ENCODE measurements at regions not wholly inside any gene's neighbourhood (a gene's known extent, or its start where the extent isn't known, plus 50 kb on each side); places are given as distances from the start of the nearest gene placed in this dataset.

- CTCF ChIA-PET: no interaction called here
Observed at GRCh38 chr10:69732826-69733150, 68.9 kb upstream of the COL13A1 start.

GRCh38 chr10:69733791-69734261 lies 67.9 kb upstream of the COL13A1 start:
- Histone ChIP-seq H3K4me3 (ENCODE audit: low read depth, low read length, poor library complexity, severe bottlenecking) (no peak overlapping the region), H3K9me3 (ENCODE audit: low read depth, low read length, poor library complexity, severe bottlenecking) (no peaks in the 10 kb centered on the region), H3K27me3 (replicated peaks; ENCODE audit: insufficient read depth, low read depth, low read length, poor library complexity) (no peaks in the 10 kb centered on the region), H3K27ac (ENCODE audit: low read depth, low read length, poor library complexity, severe bottlenecking) (no peak overlapping the region), H3K36me3 (ENCODE audit: insufficient read depth, low read length, poor library complexity, severe bottlenecking) (no peaks in the 10 kb centered on the region), H3K4me1 (ENCODE audit: insufficient read depth, low read length, poor library complexity, severe bottlenecking) (no peaks in the 10 kb centered on the region)
- no TSS peak for BruUV-seq (replicated peaks)
- ChIA-PET CTCF (no interaction called here), POLR2A (ENCODE audit: low non-redundant PET) (no interaction called here)
- no peak for DNase-seq (ENCODE audit: low spot score)
- intact Hi-C loops (cut with micrococcal nuclease; ENCODE audit: unreplicated experiment): no loop called here
- no peak for TF ChIP-seq CTCF (conservative IDR thresholded peaks at IDR 0.05; ENCODE audit: low read depth, low read length)
- TF ChIP-seq EZH2 (IDR thresholded peaks at IDR 0.05; ENCODE audit: borderline replicate concordance, low read depth, low read length, poor library complexity, severe bottlenecking): no peak

More at GRCh38 chr10:69732826-69733150, 68.9 kb upstream of the COL13A1 start:
- H3K27ac ChIP-seq (ENCODE audit: low read depth, low read length, poor library complexity, severe bottlenecking): no peak overlapping the region
- no peaks in the 10 kb centered on the region for H3K4me1 ChIP-seq (ENCODE audit: insufficient read depth, low read length, poor library complexity, severe bottlenecking)
- H3K9me3 ChIP-seq (ENCODE audit: low read depth, low read length, poor library complexity, severe bottlenecking): no peaks in the 10 kb centered on the region
- intact Hi-C loops (cut with micrococcal nuclease; ENCODE audit: unreplicated experiment): no loop called here
- no peaks in the 10 kb centered on the region for H3K36me3 ChIP-seq (ENCODE audit: insufficient read depth, low read length, poor library complexity, severe bottlenecking)
- no peak for DNase-seq (ENCODE audit: low spot score)
- H3K4me3 ChIP-seq (ENCODE audit: low read depth, low read length, poor library complexity, severe bottlenecking): no peak overlapping the region
- H3K27me3 ChIP-seq (replicated peaks; ENCODE audit: insufficient read depth, low read depth, low read length, poor library complexity): no peaks in the 10 kb centered on the region
- POLR2A ChIA-PET (ENCODE audit: low non-redundant PET): no interaction called here
- BruUV-seq (replicated peaks): no TSS peak
- TF ChIP-seq EZH2 (IDR thresholded peaks at IDR 0.05; ENCODE audit: borderline replicate concordance, low read depth, low read length, poor library complexity, severe bottlenecking) (no peak), CTCF (conservative IDR thresholded peaks at IDR 0.05; ENCODE audit: low read depth, low read length) (no peak)

GRCh38 chr10:69734416-69734796 lies 67.3 kb upstream of the COL13A1 start:
- TF ChIP-seq EZH2 (IDR thresholded peaks at IDR 0.05; ENCODE audit: borderline replicate concordance, low read depth, low read length, poor library complexity, severe bottlenecking) (no peak), CTCF (conservative IDR thresholded peaks at IDR 0.05; ENCODE audit: low read depth, low read length) (no peak)
- CTCF ChIA-PET: no interaction called here

More at GRCh38 chr10:69734416-69734796, 67.3 kb upstream of the COL13A1 start:
- H3K9me3 ChIP-seq (ENCODE audit: low read depth, low read length, poor library complexity, severe bottlenecking): no peaks in the 10 kb centered on the region
- H3K27ac ChIP-seq (ENCODE audit: low read depth, low read length, poor library complexity, severe bottlenecking): no peak overlapping the region
- no TSS peak for BruUV-seq (replicated peaks)
- DNase-seq (ENCODE audit: low spot score): no peak
- intact Hi-C loops (cut with micrococcal nuclease; ENCODE audit: unreplicated experiment): no loop called here
- POLR2A ChIA-PET (ENCODE audit: low non-redundant PET): no interaction called here
- H3K4me1 ChIP-seq (ENCODE audit: insufficient read depth, low read length, poor library complexity, severe bottlenecking): no peaks in the 10 kb centered on the region
- H3K36me3 ChIP-seq (ENCODE audit: insufficient read depth, low read length, poor library complexity, severe bottlenecking): no peaks in the 10 kb centered on the region
- no peak overlapping the region for H3K4me3 ChIP-seq (ENCODE audit: low read depth, low read length, poor library complexity, severe bottlenecking)
- no peaks in the 10 kb centered on the region for H3K27me3 ChIP-seq (replicated peaks; ENCODE audit: insufficient read depth, low read depth, low read length, poor library complexity)
